BE2C (cell line): ENCODE measurements at regions not wholly inside any gene's neighbourhood (a gene's known extent, or its start where the extent isn't known, plus 50 kb on each side); places are given as distances from the start of the nearest gene placed in this dataset.

Experiments
- DNase-seq: peaks from one replicate; pipeline ENCODE4 v3.0.0-alpha.2; 2020
- H3K27me3 ChIP-seq: fragments of 250-450 bp; sonication (Bioruptor Pico); 2 replicates; pipeline ENCODE4 v1.5.1; 2020; ENCODE audit warnings: mild to moderate bottlenecking
- H3K36me3 ChIP-seq: fragments of 250-450 bp; sonication (Bioruptor Pico); 2 replicates; pipeline ENCODE4 v1.5.1; 2020; ENCODE audit warnings: mild to moderate bottlenecking
- H3K4me1 ChIP-seq: fragments of 250-450 bp; sonication (Bioruptor Pico); 2 replicates; pipeline ENCODE4 v1.5.1; 2020
- H3K4me3 ChIP-seq: 2 replicates; pipeline ENCODE4 v1.5.1; 2011; ENCODE audit warnings: low read depth, low read length
- H3K9me3 ChIP-seq: fragments of 250-450 bp; sonication (Bioruptor Pico); 2 replicates; pipeline ENCODE4 v1.5.1; 2020
- TF ChIP-seq, protein P1 (sequence below): IDR thresholded peaks from 2 replicates; pipeline ENCODE4 v1.5.1; 2012; ENCODE audit warnings: mild to moderate bottlenecking, low read depth, low read length

GRCh38 chr1:239672256-239672655 is 285.9 kb downstream of the CHRM3 start:
- DNase-seq, result no peak
- TF ChIP-seq, protein P1, sequence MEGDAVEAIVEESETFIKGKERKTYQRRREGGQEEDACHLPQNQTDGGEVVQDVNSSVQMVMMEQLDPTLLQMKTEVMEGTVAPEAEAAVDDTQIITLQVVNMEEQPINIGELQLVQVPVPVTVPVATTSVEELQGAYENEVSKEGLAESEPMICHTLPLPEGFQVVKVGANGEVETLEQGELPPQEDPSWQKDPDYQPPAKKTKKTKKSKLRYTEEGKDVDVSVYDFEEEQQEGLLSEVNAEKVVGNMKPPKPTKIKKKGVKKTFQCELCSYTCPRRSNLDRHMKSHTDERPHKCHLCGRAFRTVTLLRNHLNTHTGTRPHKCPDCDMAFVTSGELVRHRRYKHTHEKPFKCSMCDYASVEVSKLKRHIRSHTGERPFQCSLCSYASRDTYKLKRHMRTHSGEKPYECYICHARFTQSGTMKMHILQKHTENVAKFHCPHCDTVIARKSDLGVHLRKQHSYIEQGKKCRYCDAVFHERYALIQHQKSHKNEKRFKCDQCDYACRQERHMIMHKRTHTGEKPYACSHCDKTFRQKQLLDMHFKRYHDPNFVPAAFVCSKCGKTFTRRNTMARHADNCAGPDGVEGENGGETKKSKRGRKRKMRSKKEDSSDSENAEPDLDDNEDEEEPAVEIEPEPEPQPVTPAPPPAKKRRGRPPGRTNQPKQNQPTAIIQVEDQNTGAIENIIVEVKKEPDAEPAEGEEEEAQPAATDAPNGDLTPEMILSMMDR, result no peak
- Histone ChIP-seq H3K4me1 (no peaks in the 10 kb centered on the region), H3K36me3 (no peaks in the 10 kb centered on the region), H3K4me3 (no peak overlapping the region), H3K27me3 (no peaks in the 10 kb centered on the region), H3K9me3 (no peaks in the 10 kb centered on the region)

- H3K4me1 ChIP-seq, result no peaks in the 10 kb centered on the region
- no peak overlapping the region for H3K4me3 ChIP-seq
- H3K36me3 ChIP-seq, result no peaks in the 10 kb centered on the region
- no peaks in the 10 kb centered on the region for H3K27me3 ChIP-seq
- no peak for DNase-seq
- TF ChIP-seq, protein P1, result no peak
- H3K9me3 ChIP-seq, result no peaks in the 10 kb centered on the region
Measured at GRCh38 chr1:239675735-239676134, 289.4 kb downstream of the CHRM3 start.

DNA sequence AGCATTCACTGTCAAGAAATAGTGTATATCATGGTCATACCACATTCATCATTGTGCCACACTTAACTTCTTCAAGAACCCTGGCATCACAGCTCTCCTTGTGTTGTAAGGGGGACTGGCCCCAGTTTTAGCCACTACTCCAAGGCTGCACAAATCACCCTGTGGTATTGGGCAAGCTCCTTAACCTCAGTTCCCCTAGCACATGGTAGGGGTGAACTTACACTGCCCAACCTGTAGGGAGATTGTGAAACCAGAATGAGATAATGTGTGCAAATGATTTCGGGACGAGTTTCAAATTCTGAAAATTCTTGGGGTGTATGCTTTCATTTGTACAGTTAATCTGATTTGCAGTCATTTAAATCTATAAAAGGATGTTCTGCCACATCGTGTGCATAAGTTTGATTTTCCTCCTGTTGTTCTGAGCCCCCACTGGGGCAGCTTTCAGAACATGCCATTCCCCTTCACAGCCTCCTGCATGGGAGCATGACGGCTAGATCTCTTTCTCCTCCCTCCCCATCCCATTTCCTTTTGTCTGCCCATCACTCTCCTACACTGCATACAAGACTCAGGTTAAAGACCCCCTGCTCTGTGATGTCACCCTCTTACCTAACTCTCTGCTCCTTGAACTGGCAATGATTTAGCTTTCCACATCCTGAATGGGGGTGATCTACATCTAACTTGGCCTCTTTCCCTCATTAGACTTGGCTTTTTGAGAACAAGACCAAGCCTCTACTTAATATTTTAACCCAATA is 290.3 kb downstream of the CHRM3 start:
- TF ChIP-seq, protein P1, result peak; percentile 16
- no peaks in the 10 kb centered on the region for H3K4me1 ChIP-seq
- H3K36me3 ChIP-seq, result no peaks in the 10 kb centered on the region
- no peaks in the 10 kb centered on the region for H3K27me3 ChIP-seq
- no peak overlapping the region for H3K4me3 ChIP-seq
- H3K9me3 ChIP-seq, result no peaks in the 10 kb centered on the region
- DNase-seq, result no peak

- no peak for DNase-seq
- Histone ChIP-seq H3K4me1 (no peaks in the 10 kb centered on the region), H3K27me3 (no peaks in the 10 kb centered on the region), H3K36me3 (no peaks in the 10 kb centered on the region), H3K4me3 (no peak overlapping the region), H3K9me3 (no peaks in the 10 kb centered on the region)
- TF ChIP-seq, protein P1, result no peak
Measured at GRCh38 chr1:239677362-239677761, 291.0 kb downstream of the CHRM3 start.

DNA sequence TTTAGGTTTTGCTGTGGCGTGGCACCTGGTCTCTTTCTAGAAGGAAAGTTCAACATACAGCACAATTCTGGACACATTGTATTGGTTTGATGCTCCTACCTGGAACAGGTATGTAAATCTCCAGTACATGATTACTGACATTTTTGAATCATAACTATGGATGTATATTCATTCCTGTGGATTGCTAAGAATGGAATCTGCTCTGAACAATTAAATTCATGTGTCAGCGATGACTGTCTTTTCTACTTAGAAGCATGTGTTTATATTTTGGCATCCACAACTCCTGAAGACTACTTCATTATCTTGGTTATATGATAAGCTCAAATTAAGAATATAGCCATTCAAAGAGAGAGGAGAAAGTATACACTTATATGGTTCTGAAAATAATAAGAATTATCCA is 291.8 kb downstream of the CHRM3 start:
- no peaks in the 10 kb centered on the region for H3K36me3 ChIP-seq
- no peaks in the 10 kb centered on the region for H3K27me3 ChIP-seq
- TF ChIP-seq, protein P1, result no peak
- no peaks in the 10 kb centered on the region for H3K9me3 ChIP-seq
- H3K4me3 ChIP-seq, result no peak overlapping the region
- no peaks in the 10 kb centered on the region for H3K4me1 ChIP-seq
- no peak for DNase-seq

GRCh38 chr1:239682046-239682445 is 295.7 kb downstream of the CHRM3 start:
- no peaks in the 10 kb centered on the region for H3K36me3 ChIP-seq
- no peaks in the 10 kb centered on the region for H3K9me3 ChIP-seq
- H3K27me3 ChIP-seq, result no peaks in the 10 kb centered on the region
- TF ChIP-seq, protein P1, result no peak
- no peaks in the 10 kb centered on the region; the same call in 1 of the 2 replicates for H3K4me1 ChIP-seq
- DNase-seq, result no peak
- H3K4me3 ChIP-seq, result no peak overlapping the region
